Femur (tissue), 1 donor: ENCODE measurements at regions not wholly inside any gene's neighbourhood (a gene's known extent, or its start where the extent isn't known, plus 50 kb on each side); places are given as distances from the start of the nearest gene placed in this dataset.

Source experiments
- DNase-seq: peaks from one replicate; pipeline ENCODE4 v3.0.0-alpha.2; 2017

GRCh38 chr16:54657709-54658102 lies 273.0 kb upstream of the IRX5 start:
- no peak for DNase-seq

DNA sequence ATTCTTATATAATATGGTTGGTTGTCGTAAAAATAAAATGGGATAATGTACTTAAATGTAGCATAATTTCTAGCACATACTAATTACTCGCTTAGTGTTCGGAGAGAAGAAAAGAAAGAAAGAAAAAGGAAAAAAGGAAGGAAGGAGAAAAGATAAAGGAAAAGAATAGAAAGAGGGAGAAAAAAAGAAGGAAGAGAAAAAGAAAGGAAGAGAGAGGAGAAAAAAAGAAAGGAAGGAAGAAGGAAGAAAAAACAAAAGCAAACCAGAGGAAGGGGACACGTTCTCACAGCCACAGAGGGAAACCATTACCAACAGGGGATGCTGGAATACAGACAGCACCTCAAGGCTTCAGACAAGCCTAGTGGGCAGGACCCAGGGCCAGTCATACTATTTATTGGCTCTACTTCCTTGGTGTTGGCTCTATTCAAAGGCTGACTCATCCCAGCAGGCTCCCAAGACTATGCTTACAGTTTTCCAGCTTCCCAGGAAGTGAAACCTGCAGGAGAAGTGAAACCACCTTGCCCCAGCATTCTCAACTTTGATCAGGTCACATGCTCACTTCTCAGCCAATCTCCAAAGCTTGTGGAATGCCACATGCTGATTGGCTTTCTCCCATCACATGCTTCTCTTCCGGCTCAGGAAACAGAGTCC lies 273.5 kb upstream of the IRX5 start:
- DNase-seq: no peak

DNA sequence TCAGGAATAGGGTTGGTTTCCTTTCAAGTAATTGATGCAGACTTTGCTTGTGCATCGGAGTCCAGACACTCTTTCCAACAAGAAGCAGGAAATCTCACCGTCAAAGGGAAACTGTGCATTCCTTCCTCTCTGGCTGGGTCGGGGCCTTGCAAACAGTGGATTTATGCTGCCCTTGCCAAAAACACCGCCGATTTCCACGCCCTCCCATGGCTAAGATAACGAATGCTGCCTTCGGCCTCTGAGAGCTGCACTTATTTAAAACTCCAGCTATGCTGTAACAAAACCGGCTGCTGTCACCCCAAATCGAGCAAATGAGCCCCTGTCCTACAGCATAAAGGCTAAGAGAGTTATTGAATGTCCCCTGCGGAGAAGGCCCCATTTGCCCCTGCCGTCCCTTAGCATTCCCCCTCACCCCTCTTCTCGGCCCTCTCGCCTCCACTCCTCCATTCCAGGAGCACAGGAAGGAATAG lies 275.5 kb upstream of the IRX5 start:
- DNase-seq: peak; percentile 61

GRCh38 chr16:54654429-54654828 lies 276.2 kb upstream of the IRX5 start:
- peak; percentile 42 for DNase-seq

DNA sequence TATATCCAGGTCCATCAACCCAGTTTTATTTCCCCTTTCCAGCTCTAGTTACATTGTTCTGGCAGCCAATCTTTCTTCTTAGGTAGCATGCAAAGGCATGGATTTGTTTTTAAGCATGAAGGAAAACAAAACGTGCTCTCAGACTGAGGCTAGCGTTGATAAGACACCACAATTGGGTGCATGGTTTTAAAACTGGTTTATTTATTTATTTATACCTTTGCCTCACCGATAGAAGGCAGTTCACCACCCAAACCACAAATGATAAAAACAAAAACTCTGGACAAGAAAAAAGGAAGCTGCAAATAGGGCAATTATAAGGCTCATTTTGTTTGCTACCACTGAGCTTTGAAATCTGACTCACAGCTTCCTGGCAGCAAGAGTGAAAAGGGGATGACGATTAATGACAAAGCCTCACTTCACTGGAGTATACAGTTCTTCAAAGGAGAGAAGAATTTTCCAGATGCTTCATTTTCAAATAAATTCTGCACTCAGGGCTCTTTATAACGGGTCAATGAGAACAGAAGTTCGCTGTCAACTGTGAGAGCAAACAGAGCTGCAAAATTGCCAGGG lies 278.4 kb upstream of the IRX5 start:
- no peak for DNase-seq

DNA sequence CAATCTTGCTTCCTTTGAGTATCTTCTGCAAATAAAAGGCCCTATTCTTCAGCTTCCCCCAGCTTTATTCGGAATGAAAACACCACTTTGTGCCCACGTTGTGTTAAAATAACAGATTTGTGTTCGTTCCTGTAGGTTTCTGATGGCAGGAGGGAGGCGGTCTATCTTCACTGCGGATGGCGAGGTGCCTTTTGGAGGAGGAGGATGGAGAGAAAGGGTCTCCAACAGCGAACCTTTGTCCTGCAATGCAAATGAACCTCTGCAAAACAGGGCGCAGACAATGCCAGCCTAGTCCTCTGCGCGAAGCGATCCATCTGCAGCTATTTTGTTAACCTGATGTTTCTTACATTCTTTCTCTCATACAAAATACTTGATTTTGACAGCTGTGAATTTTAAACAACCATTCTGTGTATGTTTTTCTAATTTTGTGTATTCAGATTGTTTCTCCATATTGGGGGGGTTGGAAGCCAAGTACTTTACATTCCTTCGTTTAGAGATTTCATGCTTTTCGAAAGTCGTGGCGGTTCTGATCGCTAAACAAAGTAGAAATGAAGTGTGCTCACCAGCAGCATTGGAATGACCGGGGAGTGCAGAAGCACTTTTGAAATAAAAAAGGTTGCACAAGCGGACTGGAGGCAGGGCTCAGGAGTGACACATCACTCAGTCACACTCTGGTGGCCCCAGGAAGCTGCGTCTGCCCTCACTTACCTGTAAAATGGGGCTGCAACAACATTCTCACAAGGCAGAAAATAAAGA lies 279.0 kb upstream of the IRX5 start:
- no peak for DNase-seq

GRCh38 chr16:54649876-54650275 lies 280.8 kb upstream of the IRX5 start:
- DNase-seq: no peak

DNA sequence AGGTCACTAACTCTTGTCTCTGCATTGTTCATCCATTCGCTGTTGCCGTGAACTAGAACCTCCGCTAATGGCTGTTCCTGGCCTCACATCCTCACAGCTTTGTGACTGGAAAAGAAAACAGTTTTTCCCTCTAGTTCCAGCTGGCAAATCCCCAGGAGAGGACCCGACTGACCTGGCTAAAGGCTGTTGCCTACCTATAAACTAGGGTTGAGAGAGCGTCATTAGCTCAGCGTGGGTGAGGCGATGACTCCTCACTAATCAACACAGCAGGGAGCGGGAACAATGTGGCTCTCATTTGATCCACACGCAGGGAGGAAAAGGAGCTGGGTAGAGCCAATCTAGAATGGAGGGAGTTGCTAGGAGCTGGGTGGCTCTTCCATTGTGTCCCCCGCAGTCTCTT lies 282.1 kb upstream of the IRX5 start:
- no peak for DNase-seq

- no peak for DNase-seq
Measured at GRCh38 chr16:54647725-54648221, 282.9 kb upstream of the IRX5 start.

DNA sequence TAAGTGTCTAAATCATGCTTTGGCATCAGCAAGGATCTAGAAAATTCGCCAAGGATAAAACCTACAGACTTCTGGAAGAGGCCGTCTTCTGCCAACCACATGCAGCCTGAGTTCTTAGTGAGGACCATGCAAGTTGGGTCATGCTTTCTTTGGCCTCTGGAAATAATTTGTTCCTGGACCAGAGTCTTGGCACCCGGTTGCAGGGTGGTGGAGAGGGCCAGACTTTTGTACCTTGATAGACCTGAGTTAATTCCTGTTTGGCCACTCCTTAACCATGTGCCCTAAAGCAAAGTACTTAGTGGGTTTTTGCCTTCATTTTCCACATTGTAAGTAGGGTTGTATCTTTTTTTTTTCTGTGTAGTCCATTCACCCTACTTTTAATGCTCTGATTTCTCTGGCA lies 283.4 kb upstream of the IRX5 start:
- DNase-seq: no peak

GRCh38 chr16:54645345-54645744 lies 285.3 kb upstream of the IRX5 start:
- DNase-seq: no peak

DNA sequence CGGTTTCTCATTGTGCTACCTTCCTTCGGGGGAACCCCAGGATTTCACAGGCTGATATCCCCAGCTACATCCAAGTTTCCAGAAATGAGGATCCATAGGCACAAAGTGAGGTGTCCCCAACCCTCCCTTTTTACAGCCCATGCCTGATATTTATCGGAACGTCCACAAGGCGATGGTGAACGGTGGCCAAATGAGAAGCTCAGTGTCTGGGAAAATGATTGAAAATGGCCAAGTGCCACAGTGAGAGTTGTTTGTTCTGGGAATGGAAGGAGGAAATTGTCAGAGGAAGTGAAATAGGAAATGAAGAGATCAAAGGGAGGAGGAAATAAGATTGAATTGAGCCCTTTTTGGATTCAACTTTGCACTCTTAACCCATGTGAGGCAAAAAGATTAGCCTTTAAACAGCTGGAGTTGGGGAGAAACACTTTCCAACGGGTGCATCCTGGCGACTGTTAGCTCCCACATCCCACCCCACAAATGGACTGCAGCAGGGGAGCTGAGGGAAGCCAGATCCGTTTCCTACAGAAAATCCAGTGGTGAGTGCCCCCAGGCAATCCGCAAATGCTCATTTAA lies 294.4 kb upstream of the IRX5 start:
- no peak for DNase-seq

DNA sequence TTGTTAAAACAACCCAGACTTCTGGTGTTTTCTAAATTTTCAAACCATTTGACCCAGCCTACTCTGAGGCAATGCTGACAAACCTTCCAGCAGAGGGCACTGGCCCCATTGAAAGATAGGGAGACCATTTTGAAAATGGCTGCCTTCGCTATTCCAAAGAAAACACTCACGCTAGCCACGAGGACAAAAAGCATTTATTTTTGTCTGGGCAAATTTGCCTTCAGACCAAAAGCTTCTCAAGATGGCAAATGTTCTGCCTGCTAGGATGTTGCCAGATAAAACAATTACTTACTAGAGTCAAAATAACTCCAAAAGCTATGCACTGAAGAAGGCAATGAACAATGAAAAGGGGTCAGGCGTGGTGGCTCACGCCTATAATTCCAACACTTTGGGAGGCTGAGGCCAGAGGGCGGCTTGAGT lies 296.7 kb upstream of the IRX5 start:
- DNase-seq: no peak

DNA sequence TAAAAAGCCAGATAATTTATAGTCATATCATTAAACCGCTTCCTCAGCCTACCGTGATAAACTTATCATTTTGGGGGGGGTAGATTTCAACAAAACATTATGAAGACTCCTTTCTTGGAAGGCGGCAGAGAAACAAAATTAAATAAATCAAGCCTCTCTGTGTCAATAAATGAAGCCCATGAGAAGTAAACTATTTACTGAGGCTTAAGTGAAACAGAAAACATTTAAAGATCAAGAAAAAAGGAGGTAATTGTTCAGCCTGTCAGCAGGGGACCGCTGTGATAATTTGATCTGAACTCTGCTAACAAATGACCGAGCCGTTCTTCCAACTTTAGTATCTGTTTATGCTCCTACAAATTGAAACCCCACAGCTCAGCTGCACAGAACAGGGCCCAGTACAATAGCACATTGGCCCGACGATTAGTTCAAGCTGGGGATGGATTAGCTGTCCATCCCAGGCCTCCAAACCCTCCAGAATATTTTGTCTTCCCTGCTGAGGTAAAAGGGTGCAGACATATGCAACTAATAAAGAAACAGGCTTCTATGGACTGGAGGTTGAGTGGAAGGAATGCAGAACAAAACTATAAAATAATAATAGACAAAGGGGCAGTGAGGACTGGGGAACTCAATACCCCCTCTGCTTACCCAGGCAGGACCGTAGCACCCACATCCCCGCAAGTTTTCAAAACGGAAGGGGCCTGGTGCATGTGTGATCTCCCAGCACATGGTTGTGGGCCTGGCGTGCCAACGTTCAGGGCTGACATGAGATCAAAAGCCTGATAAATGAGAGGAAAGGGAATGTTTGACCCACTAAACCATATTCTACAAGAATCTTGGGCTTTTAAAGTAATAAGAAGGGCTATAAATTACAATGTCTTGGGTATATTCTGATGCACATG lies 298.1 kb upstream of the IRX5 start:
- no peak for DNase-seq

GRCh38 chr16:54631782-54632181 lies 298.9 kb upstream of the IRX5 start:
- DNase-seq: no peak

DNA sequence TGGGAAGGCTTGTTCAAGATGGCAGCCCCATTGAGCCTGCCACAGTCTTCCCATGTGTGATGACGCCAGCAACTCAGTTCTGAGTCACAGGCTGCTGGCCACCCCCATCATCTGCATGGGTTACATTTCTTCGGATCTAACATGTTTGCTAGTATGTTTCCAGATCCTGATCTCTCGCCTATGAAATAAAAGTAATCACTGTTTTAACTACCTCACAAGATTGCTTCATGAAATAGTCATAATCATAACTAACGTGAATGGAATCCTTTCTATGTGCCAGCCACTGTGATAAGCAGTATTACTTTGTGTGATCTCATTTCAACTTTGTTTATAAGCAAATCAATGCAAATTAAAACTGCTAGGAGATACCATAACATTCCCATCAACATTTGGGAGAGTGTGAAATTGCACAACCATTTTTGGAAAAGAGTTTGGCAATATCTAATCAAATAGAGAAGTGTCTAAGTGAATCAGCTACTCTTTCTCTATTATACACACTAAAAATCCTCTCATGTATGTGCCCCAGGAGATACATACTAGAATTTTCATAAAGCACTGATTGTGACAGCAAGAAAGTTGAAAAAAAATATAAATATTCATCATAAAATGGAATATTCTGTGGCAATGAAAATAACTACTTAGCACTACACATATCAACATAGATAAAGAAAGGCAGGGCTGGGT lies 300.2 kb upstream of the IRX5 start:
- DNase-seq: no peak

- no peak for DNase-seq
Measured at GRCh38 chr16:54628796-54629625, 301.7 kb upstream of the IRX5 start.

GRCh38 chr16:54627616-54628015 lies 303.0 kb upstream of the IRX5 start:
- DNase-seq: no peak

DNA sequence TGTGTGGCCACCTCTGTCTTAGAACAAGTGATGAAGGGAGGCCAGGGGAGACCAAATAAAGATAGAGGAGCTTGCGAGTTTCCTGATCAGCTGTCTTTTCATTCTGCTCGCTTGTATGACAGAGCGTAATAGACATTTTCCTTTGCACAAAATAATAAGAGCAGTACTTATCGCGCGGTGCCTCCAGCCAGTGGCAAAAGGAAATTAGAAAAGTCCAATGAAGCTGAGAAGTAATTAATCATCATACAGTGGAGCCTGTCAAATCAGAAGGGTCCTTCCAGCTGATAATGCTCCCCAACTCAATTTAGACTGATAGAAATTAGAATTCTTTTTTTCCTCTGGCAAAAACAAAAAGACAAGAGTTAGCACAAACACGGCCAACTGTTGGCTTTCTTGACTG lies 307.0 kb upstream of the IRX5 start:
- DNase-seq: no peak

DNA sequence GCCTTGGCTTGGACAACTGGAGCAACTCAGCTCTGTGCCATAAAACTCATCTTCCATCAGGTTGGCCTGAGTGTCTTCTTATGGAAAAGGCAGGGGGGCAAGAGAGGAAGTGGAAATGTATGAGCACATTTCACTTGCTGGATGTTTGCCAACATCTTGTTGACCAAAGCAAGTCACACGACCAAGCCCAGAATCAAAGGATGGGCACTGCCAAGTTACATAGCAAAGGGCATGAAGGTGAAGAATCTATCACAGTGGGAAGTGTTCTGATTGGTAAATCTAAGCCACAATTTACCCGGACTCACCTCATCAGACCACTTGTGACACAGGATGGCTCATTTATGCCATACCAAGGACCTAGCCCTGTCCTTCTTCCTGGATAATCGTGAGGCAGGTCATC lies 310.5 kb upstream of the IRX5 start:
- DNase-seq: no peak

- no peak for DNase-seq
Measured at GRCh38 chr16:54616610-54617009, 314.1 kb upstream of the IRX5 start.
